ENCODE measurements at regions not wholly inside any gene's neighbourhood (a gene's known extent, or its start where the extent isn't known, plus 50 kb on each side); places are given as distances from the start of the nearest gene placed in this dataset.

DNA sequence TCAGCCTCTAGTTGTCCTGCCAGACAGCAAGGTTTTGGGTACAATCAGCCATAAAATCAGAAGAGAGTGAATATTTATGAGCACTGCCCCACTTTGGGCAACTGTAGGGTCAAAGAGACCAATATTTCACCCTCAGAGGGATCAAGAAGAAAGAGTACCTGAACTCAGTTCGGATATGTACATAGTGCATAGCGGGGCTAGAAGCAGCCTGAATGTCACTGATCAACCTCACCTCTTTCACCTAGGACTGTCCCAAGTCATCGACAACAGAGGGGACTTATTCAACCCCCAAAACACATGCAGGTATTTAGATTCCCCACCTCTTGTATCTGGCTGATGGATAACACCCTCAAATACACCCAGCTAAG lies 446.9 kb downstream of the COG6 start:
- TF ChIP-seq, protein P1, sequence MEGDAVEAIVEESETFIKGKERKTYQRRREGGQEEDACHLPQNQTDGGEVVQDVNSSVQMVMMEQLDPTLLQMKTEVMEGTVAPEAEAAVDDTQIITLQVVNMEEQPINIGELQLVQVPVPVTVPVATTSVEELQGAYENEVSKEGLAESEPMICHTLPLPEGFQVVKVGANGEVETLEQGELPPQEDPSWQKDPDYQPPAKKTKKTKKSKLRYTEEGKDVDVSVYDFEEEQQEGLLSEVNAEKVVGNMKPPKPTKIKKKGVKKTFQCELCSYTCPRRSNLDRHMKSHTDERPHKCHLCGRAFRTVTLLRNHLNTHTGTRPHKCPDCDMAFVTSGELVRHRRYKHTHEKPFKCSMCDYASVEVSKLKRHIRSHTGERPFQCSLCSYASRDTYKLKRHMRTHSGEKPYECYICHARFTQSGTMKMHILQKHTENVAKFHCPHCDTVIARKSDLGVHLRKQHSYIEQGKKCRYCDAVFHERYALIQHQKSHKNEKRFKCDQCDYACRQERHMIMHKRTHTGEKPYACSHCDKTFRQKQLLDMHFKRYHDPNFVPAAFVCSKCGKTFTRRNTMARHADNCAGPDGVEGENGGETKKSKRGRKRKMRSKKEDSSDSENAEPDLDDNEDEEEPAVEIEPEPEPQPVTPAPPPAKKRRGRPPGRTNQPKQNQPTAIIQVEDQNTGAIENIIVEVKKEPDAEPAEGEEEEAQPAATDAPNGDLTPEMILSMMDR (IDR thresholded peaks at IDR 0.05), result no peak
- TF ChIP-seq POLR2AphosphoS5 (IDR thresholded peaks at IDR 0.05), result no peak

Data from breast epithelium (tissue), 3 donors.